VCaP (cell line): ENCODE measurements at regions not wholly inside any gene's neighbourhood (a gene's known extent, or its start where the extent isn't known, plus 50 kb on each side); places are given as distances from the start of the nearest gene placed in this dataset.
"Not testable (repeated sequence)": the region's sequence is repeated elsewhere in the genome, so short reads cannot be mapped to it uniquely, and the experiment has no call there.

ENCODE experiments used
- H3K27ac ChIP-seq: fragments of 450-650 bp; 2 replicates; pipeline ENCODE4 v1.5.1; 2017
- CTCF ChIP-seq: fragments of 450-650 bp; conservative IDR thresholded peaks from 2 replicates; pipeline ENCODE4 v1.5.1; 2017; ENCODE audit warnings: mild to moderate bottlenecking, moderate library complexity

- no peak for TF ChIP-seq CTCF
- no peak overlapping the region for H3K27ac ChIP-seq
Measured at GRCh38 chr6:153328194-153328593, 197.1 kb upstream of the RGS17 start.

- TF ChIP-seq CTCF, result no peak
- no peak overlapping the region for H3K27ac ChIP-seq
Measured at GRCh38 chr6:153325661-153326060, 194.6 kb upstream of the RGS17 start.

GRCh38 chr6:153312634-153313033 lies 181.6 kb upstream of the RGS17 start:
- no peak overlapping the region for H3K27ac ChIP-seq
- peak; percentile 80 for TF ChIP-seq CTCF

GRCh38 chr6:153309651-153310050 lies 178.6 kb upstream of the RGS17 start:
- TF ChIP-seq CTCF, result no peak
- H3K27ac ChIP-seq, result no peak overlapping the region

GRCh38 chr6:153302133-153302532 lies 171.1 kb upstream of the RGS17 start:
- no peak for TF ChIP-seq CTCF
- H3K27ac ChIP-seq, result no peak overlapping the region

GRCh38 chr6:153301602-153302001 lies 170.5 kb upstream of the RGS17 start:
- no peak overlapping the region for H3K27ac ChIP-seq
- TF ChIP-seq CTCF, result no peak

- not testable (repeated sequence) for H3K27ac ChIP-seq
Measured at GRCh38 chr6:153282456-153282855, 151.4 kb upstream of the RGS17 start.

- no peak overlapping the region for H3K27ac ChIP-seq
- no peak for TF ChIP-seq CTCF
Measured at GRCh38 chr6:153275997-153276396, 144.9 kb upstream of the RGS17 start.
